ENCODE measurements at regions not wholly inside any gene's neighbourhood (a gene's known extent, or its start where the extent isn't known, plus 50 kb on each side); places are given as distances from the start of the nearest gene placed in this dataset.

- DNase-seq: no peak
Observed at GRCh38 chr10:133035952-133036351, 51.8 kb upstream of the ADGRA1 start.

DNA sequence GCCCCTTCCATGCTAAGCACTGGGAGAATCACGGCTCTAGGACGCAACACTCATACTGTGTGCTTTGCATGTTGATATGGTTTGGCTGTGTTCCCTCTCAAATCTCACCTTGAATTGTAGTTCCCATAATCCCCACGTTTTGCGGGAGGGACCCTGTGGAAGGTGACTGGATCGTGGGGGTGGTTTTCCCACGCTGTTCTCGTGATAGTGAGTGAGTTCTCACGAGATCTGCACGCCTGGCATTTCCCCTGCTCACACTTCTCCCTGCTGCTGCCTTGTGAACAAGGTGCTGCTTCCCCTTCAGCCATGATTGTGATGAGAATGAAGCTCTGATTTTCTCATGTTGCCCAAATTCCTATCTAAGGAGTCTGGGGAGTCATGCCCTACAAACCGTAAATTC, 53.0 kb upstream of the ADGRA1 start:
- no peak for DNase-seq

- no peak for DNase-seq
Observed at GRCh38 chr10:133034092-133034491, 53.6 kb upstream of the ADGRA1 start.

GRCh38 chr10:133033742-133034048, 54.0 kb upstream of the ADGRA1 start:
- no peak for DNase-seq

DNA sequence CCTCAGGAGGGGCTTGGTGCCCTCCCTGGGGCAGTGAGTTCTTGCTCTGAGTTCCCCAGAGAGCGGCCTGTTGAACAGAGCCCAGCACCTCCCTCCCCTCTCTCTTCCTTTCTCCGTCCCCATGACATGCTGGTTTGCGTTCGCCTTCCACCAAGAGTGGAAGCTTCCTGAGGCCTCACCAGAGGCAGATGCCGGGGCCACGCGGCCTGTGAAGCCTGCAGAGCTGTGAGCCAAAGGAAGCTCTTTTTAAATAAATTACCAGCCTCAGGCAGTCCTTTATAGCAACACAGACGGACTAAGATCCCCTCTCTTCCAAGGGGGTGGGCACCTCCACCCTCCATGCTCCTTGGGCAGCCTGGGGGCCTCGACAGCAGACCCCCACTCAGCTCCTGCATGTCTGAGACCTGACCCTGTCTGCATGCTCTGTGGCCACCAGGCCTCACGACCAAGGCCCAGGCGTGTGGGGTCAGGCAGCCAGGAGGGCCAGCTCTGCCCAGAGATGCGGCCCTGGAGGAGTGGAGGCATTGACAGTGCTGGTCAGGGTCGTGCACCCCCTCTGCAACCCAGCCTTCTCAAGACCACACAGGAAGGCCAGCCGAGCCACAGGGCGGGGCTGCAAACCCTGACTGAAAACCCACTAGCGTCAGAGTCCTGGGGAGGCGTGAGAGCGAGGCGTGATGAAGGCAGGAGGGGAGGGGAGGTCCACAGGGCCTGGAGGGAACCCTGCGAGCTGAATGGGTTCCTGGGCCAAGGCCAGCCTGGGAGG, 54.6 kb upstream of the ADGRA1 start:
- no peak for DNase-seq

DNA sequence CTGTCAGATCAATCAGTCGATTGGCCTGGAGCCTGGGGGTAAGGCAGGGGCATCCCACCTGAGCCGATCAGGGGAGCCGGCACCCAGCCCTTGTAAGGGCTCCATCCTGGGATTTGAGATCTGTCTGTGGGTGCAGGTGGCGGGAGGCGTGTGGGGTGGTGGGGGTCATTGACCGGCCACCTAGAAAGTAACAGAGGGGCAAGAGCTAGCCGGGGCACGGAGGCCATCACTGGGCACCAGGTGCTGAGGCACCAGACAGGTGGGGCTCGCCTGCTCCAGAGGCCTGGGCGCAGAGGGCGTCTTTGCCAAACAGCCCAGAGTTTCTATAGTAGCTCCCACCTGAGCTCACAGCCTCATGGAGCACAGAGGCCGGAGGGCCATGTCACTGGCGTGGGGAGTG, 55.5 kb upstream of the ADGRA1 start:
- no peak for DNase-seq

GRCh38 chr10:133031541-133032125, 56.1 kb upstream of the ADGRA1 start:
- DNase-seq: no peak

GRCh38 chr10:133030781-133031180, 56.9 kb upstream of the ADGRA1 start:
- no peak for DNase-seq

- DNase-seq: no peak
Observed at GRCh38 chr10:133030126-133030525, 57.6 kb upstream of the ADGRA1 start.

GRCh38 chr10:133028956-133029355, 58.8 kb upstream of the ADGRA1 start:
- DNase-seq: no peak

- DNase-seq: no peak
Observed at GRCh38 chr10:133028158-133028557, 59.6 kb upstream of the ADGRA1 start.

DNA sequence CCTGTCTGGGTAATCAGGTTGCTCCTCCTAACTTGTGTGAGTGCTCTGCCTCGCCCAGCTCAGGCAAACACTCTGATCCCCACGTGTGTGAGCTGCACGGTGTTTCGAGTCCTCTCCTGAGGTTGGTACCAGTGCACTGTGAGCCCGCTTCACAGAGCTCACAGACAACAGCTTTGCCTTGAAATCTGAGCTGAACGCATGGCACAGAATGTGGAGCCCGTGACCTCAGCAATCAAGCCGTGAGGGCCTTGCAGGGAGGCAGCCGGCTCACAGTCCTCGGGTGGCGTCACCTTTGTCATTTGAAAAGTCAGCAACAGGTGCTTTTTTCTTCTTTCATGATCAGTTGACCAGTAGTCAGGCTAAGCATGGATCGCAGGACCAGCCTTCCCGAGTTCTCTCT, 60.2 kb upstream of the ADGRA1 start:
- no peak for DNase-seq

DNA sequence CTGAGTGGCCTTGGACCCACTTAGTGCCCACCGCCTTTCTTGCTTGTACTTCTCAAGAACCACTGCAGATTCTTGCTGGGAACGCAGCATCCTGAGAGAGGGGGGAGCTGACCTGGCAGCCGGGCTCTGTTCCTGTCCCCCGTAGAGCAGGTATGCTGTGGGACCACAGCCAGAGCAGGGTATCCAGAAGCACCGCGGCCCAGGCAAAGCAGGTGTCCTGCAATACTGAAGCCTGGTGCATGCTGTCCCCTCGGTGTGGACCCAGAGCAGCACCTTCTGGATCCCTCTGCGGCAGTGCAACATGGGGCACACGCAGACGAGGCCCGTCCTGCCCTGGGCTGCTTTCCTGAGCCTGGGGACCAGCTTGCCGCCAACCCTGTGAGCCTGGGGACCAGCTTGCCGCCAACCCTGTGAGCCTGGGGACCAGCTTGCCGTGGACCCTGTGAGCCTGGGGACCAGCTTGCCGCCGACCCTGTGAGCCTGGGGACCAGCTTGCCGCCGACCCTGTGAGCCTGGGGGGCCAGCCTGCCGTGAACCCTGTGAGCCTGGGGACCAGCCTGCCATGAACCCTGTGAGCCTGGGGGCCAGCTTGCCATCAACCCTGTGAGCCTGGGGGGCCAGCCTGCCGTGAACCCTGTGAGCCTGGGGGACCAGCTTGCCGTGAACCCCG, 60.9 kb upstream of the ADGRA1 start:
- DNase-seq: no peak

- no peak for DNase-seq
Observed at GRCh38 chr10:133026171-133026570, 61.6 kb upstream of the ADGRA1 start.

GRCh38 chr10:133025558-133026090, 62.1 kb upstream of the ADGRA1 start:
- no peak for DNase-seq

DNA sequence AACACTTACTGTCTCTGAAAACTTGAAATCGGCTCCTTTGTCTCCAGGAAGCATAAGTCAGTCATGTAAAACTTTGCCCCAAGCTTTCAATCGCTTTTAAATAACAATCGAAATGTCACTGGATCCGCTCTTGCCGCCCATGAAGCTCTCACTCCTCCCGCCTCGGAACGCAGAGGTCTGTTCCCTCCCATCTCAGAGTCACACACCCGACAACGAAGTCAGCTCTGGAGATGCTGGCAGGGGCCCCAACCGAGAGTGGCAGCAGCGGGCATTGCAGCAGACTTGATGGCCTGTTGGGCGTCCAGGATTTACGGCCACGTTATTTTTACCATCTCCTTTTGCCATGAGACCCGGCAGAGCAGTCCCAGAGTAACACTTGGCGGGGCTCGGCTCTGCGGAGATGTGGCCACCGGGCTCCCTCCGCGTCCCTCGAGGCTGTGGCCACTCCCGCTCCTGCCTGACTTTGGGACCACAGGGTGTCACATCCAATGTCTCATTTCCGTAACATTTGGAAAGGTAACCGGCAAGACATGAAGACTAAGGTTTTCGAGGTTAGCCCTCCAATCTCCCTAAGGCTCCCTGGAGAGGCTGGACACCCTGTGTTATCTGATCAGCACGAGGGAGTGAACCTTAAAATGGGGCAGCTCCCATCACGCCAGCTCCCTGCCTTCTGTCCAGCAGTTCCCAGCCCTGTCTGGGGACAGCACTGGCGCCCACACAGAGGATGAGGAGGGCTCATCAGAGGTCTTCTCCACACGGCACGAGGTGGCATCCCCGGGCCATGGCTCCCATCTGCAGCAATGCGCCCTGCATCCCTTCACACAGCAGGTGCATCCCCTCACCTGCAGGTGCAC, 62.8 kb upstream of the ADGRA1 start:
- no peak for DNase-seq

DNA sequence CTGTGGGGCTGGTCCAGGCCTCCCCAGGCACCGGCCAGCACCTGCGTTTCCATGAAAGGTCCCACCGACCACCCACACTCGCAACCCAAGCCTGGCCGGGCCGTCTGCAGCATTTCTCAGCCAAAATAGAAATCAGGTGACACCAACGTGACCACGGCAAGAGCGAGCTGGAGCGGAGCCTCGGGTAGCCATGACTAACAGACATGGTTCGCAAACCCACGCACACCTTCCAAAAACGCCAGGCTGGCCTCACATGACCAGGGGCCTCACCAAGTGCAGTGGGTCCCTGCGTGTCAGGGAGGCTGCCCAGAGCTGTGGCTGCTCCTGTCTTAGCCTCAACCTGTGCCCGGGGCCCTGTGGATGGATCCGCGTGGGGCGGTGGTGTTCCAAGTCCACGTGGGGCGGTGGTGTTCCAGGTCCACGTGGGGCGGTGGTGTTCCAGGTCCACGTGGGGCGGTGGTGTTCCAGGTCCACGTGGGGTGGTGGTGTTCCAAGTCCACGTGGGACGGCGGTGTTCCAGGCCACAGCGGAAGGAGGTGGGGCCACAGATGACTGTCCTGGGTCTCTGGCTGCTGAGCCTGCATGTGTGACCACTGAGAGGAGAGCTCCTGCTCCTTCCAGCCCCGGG, 64.4 kb upstream of the ADGRA1 start:
- no peak for DNase-seq

GRCh38 chr10:133022776-133023100, 65.0 kb upstream of the ADGRA1 start:
- DNase-seq: peak; percentile 75

DNA sequence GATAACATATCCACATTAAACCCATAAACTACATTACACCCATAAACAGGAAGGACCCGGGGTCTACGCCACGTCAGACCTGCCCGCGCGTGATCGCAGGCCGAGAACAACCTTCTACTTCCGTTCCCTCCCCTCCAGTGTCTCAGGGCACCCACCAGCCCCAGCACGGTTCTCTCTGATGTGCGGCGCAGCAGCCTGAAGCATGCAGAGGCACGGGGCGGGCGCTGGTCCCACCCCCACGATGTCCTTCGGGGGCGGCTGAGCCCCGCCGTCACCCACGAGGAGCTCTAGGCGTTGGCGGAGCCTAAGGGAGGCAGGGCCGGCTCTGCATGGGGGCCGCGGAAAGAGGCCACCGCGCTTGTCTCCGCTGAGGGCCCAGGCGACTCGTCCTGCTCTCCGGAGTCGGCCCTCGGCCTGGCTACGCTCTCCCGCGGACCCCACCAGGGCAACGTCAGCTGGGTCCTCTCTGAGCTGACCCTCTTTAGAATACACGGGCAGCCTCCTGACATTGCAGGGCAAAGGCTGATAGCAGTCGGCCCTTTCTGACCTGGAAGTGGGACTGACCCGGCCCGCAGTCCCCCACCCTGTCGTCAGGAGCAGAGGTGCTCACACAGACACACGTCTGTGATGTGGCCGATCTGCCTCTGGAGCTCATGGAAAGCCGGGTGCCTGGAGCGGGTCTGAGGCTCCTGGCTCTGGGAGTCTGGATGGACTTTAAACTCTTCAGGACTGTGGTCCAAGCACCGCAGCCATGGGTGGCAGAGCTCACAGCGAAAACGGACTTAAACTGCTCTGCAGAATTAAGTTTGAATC, 65.6 kb upstream of the ADGRA1 start:
- DNase-seq: no peak

GRCh38 chr10:133021116-133021962, 66.4 kb upstream of the ADGRA1 start:
- no peak for DNase-seq

DNA sequence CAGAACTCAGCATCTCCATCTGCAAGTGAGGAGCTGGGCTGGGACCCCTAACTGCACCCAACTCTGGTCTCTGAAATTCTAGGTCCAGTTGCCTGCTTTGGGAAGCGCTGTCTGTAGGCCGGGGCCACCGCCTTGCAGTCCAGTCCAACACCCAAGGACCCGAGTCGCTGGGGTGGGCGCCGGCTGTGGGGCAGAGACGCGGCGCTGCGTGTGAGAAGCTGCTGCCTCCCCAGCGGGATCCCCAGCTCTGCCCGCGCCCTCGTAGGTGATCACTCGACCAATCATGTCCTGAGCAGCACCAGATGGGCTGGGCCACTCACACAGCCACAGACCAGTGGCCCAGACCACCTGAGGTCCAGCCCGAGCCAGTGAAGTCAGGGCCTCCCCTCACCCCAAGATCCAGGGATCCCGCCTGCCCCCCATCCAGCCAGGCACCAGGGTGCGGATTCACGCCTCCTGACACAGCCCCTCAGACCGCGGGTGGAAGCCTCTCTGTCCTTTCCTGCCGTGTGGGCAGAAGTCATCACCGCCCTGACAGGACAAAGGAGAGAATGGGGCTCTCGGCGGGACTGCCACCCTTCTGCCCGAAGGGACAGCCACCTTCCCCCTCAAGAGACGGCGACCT, 67.4 kb upstream of the ADGRA1 start:
- DNase-seq: no peak

Measured in right forelimb (tissue), 1 donor.